ENCODE measurements at regions not wholly inside any gene's neighbourhood (a gene's known extent, or its start where the extent isn't known, plus 50 kb on each side); places are given as distances from the start of the nearest gene placed in this dataset.

DNA sequence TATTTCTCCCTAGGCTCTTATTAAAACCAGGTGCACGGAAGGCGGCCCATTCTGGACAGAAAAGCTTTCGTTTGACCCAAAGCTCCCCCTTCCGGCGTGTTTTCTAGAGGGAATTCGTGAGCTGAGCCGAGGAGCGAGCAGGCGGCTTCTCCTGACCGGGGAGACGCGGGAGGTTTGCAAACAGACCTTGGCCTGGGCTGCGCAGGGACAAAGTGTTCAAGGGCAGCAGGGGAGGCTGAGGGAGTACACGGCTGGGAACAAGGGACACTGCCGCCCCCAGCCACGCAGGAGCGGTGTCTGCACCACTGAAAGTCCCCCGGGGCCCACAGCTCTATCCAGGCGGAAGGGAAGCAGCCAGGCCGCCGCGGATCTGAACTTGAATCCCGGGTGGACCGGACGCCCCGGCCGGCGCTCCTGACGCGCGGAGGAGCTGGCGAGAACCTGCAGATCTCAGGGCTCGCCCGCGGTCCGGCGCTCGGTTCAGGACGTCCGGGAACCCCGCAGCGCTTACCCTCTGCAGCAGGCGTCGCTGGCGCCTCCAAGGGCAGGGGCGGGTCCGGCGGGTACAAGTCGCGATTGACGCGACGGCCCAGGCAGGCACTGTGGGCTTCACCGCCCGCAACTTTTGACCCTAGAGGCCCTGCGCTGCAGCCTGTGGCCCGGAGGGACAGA, 101.9 kb downstream of the WT1 start:
- TF ChIP-seq CTCF (IDR thresholded peaks at IDR 0.05 in 4 of 5, conservative IDR thresholded peaks at IDR 0.05 in 1 of 5) = no peak
- no peak for TF ChIP-seq POLR2A (IDR thresholded peaks at IDR 0.05)

Measured in gastrocnemius medialis (tissue), 4 donors.